Stimulated activated CD4-positive, alpha-beta T cell treated with anti-CD3 and anti-CD28 coated beads, Interleukin-15, amount 100 ng/mL, for 1 hour (primary cell): ENCODE measurements at regions not wholly inside any gene's neighbourhood (a gene's known extent, or its start where the extent isn't known, plus 50 kb on each side); places are given as distances from the start of the nearest gene placed in this dataset.
"Not testable (repeated sequence)": the region's sequence is repeated elsewhere in the genome, so short reads cannot be mapped to it uniquely, and the experiment has no call there.

ENCODE experiments used
- DNase-seq, 2 donors: peaks; one replicate each; pipeline ENCODE4 v3.0.0-alpha.2; 2020; ENCODE audit warnings: low read depth in 1 of 2, low spot score in 1 of 2

DNA sequence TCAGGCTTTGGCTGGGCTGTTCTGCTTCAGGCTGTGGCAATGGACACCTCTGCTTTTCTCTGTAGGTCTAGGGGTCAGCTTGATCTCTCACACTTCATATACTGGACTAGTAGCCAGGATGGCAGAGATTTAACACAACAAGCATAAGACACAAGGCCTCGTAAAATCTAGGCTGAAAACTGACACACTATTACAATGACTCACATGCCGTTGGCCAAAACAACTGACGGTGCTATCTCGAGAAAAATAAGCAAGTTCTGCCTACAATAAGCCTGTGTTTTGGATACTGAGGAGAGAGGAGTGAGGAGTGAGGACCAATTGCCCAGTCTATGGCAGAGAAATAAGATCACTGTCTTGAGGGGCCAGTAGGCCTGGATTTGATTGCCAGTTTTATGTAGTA is 840.7 kb upstream of the ADAMTS5 start:
- DNase-seq: no peak

- no peak for DNase-seq
Observed at GRCh38 chr21:27806281-27806680, 839.4 kb upstream of the ADAMTS5 start.

DNA sequence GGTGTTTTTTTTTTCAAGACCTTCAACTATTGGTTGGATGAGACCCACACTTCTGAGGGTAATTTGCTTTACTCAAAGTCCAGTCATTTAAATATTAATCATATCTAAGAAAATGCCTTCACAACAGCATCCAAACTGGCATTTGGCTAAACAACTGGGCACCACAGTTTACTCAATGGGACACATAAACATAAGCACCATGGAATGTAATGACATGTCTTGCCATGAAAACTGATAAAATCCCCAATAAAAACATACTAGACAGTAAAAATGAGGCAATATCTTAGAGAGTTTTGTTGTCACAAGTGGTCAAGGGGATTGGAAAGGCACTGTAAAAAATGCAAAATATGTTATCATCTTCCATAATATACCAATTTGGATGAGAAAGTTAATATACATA is 838.8 kb upstream of the ADAMTS5 start:
- DNase-seq: no peak

- no peak for DNase-seq
Observed at GRCh38 chr21:27804515-27804914, 837.6 kb upstream of the ADAMTS5 start.

DNA sequence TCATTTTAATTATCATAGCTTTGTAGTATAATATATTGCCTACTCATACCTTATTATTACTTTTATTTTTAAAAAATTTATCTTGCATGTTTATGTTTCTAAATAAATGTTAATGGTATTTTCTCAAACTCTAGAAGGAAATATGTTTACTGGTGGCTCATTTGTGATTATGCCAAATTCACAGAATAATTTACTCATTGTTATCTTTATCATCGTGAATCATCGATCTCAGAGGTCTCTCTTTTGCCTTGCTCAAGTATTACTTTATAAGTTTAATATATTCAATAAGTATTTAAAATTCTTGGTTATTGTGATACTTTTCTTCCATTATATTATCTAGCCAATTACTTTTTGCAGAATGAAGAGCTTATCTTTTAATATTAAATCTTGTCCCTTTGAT is 836.7 kb upstream of the ADAMTS5 start:
- DNase-seq: no peak

DNA sequence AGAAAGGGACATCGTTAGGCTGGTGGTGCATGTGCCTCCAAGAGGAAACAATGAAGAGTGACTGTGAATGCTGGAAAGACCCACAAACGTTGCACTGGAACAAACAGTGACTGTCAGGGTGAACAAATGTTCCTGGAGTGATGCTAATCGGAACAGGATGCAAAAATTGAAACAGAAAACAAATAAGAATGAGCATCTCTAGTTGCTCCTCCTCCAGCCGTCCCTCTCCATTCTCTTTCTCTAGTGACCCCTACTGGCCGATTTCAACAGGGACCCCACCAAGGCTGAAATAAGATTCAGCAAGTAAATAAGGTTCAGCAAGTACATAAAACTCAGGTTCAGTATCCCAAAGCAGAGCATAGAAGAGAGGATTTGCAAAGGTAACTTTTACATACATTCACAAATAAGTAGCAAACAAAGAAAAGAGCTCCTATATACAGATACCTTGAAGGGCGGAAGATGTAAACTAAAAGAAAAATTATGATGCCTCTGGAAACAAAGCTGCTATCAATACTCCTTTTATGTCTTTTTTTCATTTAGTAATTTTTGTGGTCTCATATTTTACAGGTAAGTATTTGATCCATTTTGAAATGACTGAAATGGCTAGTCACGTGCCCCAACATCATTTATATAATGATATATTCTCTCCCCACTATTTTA is 836.1 kb upstream of the ADAMTS5 start:
- DNase-seq: no peak

DNA sequence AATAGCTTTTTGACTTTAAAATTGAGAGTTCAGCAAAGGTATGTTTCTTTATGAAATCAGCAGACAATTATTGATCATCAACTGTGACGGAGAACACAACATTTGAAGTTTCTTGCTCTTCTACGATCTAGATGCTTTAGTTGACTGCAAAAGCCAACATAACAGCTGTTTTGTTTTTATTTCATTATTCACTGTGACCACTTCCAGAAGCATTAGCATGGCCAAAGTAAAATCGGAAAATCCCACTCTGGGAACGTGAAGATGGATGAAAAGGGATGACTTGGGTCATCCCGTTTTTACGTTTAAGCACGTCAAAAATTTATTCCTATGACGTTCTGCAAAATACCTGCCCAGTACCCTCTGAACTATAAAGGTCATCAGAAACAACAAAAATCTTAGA is 833.0 kb upstream of the ADAMTS5 start:
- DNase-seq: no peak

DNA sequence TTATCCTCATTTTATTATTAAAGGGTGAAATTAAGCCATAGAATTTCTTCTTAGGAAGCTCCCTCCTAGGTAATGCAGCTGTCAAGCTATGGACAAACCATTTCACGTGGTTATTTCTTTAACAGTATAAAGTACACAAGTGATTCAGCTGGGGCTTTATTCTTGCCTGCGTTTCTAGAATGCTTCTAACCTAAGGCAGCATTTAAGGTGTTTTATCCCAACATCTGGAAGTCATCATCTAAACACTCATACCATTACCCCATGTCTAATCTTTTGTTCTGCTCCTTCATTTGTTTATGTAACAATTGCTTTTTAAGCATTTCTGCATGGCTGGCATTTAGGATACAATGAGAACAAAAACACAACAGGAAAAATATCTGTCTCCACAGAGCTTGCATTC is 829.2 kb upstream of the ADAMTS5 start:
- no peak for DNase-seq

- DNase-seq: no peak
Observed at GRCh38 chr21:27795418-27795817, 828.5 kb upstream of the ADAMTS5 start.

DNA sequence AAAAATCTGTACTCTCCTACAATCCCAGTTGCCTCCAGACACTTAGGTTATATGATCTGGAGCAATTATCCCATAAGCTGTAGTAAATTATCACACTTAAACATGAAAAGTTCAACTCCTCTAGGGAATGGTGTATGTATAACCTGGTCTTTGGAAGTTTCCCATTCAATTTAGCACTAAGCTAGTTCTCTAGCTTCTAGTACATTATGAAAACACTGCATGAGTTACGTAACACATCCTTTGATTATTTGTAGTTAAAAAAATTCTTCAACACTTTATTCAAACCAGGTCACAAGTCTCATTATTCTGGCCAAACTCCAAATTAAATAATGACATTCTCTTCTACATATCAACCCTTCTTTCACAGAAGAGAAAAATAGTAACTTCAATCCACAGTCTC is 827.0 kb upstream of the ADAMTS5 start:
- DNase-seq: no peak

DNA sequence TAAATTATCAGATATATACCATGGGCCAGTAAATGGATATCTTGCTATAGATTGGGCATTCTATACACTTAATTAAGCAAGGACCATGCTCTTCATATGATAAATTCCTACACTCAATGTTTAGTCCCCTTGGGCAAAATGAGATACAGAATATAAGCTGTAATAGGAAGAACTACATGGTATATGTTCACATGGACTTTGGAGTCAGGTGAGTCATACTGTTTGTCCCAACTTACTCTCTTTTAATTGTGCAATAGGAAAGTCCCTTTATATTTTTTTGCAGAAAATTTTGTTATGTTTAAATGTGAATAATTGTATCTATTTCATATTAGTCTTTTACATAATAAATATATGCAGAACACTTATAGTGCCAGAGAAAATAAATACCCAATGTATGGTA is 820.2 kb upstream of the ADAMTS5 start:
- DNase-seq: no peak

DNA sequence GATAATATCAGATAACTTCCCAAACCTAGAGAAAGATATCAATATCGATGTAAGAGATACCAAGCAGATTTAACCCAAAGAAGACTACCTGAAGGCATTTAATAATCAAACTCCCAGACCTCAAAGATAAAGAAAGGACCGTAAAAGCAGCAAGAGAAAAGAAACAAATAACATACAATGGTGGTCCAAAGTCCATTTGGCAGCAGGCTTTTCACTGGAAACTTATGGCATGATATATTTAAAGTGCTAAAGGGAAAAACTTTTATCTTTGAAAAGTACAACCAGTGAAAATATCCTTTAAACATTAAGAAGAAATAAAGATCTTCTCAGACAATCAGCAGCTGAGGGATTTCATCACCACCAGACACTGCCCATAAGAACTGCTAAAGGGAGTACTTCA is 812.7 kb upstream of the ADAMTS5 start:
- no peak for DNase-seq

DNA sequence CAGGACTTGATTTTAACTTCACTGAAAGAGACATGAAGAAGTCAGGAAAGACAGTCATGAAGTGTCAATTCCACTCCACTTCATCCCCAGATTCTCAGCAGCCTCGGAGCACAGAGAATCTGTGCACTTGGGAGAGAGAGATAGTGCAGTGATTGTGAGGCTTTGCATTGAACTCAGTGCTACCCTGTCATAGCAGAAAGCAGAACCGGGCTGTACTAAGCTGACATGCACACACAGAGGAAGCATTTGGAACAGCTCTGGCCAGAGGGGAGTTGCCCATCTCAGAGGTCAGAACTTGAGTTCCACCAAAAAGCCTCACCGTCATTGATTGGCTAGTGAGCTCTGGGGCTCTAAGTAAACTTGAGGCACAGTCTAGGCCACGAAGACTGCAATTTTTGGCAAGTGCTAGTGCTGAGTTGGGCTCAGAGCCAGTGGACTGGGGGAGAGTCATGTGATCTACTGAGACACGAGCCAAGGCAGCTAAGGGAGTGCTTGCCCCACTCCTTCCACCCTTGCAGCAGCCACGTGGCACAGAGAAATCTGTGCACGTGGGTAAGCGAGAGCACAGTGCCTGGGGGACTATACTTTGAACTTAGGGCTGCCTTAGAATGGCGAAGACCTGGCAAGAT is 810.2 kb upstream of the ADAMTS5 start:
- DNase-seq: no peak

DNA sequence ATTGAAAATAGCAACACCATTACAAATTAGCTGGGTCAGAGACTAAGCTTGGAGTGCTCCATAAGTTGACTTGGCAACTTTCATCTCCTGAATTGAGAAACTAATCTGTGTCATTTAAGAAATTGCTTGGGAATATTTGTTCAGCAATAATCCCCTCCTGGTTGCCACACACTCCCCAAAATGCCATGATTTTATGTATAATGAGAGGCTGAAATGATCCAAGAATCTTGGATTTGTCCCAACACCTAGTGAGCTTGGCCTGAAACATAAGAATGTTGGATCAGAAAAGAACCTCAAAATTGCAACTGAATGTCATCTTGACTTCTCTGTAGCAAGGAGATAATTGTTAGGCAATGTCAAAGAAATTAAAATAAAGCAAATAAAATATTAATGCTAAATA is 805.9 kb upstream of the ADAMTS5 start:
- no peak for DNase-seq

GRCh38 chr21:27771938-27772483 is 805.1 kb upstream of the ADAMTS5 start:
- no peak for DNase-seq

DNA sequence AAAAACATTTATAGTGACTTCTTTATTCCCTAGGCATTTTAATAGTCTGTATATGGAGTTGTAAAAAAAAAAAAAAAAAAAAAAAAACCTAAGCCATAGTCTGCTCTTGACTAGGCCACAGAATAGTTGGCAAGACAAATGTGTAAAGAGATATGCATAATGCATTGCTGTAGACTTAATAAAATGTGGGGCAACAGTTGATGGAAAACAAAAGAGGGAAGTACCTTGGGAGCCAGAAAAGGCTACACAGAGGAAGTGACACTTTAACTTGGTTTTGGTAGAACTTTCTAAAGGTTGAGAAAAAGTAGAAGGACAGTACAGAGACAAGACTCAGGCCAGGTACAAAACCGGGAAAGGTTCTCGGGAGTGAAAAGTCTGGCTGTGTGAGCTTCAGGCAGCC is 802.9 kb upstream of the ADAMTS5 start:
- DNase-seq: no peak

- DNase-seq: not testable (repeated sequence)
Observed at GRCh38 chr21:27768046-27768637, 801.3 kb upstream of the ADAMTS5 start.

- no peak for DNase-seq
Observed at GRCh38 chr21:27764056-27764455, 797.2 kb upstream of the ADAMTS5 start.

DNA sequence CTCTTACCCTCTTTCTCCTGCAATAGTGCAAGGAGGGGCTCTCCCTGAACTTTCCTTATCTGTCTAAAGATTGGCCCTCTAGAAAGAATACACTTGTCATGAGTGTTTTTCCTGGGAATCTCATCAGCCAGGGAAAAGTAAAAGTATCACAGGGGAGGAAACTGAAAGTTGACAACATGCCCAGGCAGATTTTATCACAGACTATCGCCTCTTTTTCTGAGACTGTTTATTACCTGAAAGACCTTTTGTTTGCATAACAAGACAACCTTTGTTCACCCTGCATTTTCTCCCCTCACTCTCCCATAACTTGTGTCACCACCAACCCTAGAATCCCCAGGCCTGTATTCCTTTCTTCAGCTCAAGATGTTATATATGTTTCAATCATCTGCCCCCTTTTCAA is 794.7 kb upstream of the ADAMTS5 start:
- no peak for DNase-seq

GRCh38 chr21:27759820-27760219 is 792.9 kb upstream of the ADAMTS5 start:
- DNase-seq: no peak

GRCh38 chr21:27759091-27759659 is 792.3 kb upstream of the ADAMTS5 start:
- DNase-seq: no peak

- no peak for DNase-seq
Observed at GRCh38 chr21:27756191-27756590, 789.3 kb upstream of the ADAMTS5 start.
